ENCODE measurements at regions not wholly inside any gene's neighbourhood (a gene's known extent, or its start where the extent isn't known, plus 50 kb on each side); places are given as distances from the start of the nearest gene placed in this dataset.

- TF ChIP-seq CTCF (optimal IDR thresholded peaks at IDR 0.05 in 1 of 3, IDR thresholded peaks at IDR 0.05 in 1 of 3, conservative IDR thresholded peaks at IDR 0.05 in 1 of 3; ENCODE audit: extremely low read depth in 1 of 3, insufficient read depth in 2 of 3, low read length in 3 of 3) (no peak), EZH2 (IDR thresholded peaks at IDR 0.05; ENCODE audit: low read length) (no peak)
Observed at GRCh38 chr18:44539926-44540325, 140.8 kb upstream of the SETBP1 start.

Measured in keratinocyte (primary cell).